Astrocyte (in vitro differentiated cells and primary cell): ENCODE measurements at regions not wholly inside any gene's neighbourhood (a gene's known extent, or its start where the extent isn't known, plus 50 kb on each side); places are given as distances from the start of the nearest gene placed in this dataset.

Source experiments
- CTCF ChIP-seq: IDR thresholded peaks from 2 replicates; pipeline ENCODE4 v1.5.1; 2011; ENCODE audit warnings: low read depth, mild to moderate bottlenecking, inconsistent platforms, low read length, moderate library complexity; ENCODE audit not compliant: insufficient read depth
- EZH2 ChIP-seq: IDR thresholded peaks from 2 replicates; pipeline ENCODE4 v1.6.1; 2012; ENCODE audit warnings: mild to moderate bottlenecking, low read length, inconsistent platforms; ENCODE audit not compliant: insufficient read depth

- no peak for TF ChIP-seq CTCF
- TF ChIP-seq EZH2 = no peak
Observed at GRCh38 chr4:103402198-103402597, 204.1 kb upstream of the CENPE start.
